ENCODE measurements at regions not wholly inside any gene's neighbourhood (a gene's known extent, or its start where the extent isn't known, plus 50 kb on each side); places are given as distances from the start of the nearest gene placed in this dataset.

- H3K4me3 Mint-ChIP-seq = no peak overlapping the region
- H3K27ac Mint-ChIP-seq = no peak overlapping the region
- H3K4me1 Mint-ChIP-seq = peaks cover 13% of the 10 kb centered on the region
- no peaks in the 10 kb centered on the region for H3K36me3 Mint-ChIP-seq
- peaks cover 21% of the 10 kb centered on the region for H3K27me3 Mint-ChIP-seq
- ATAC-seq = no peak
- no peaks in the 10 kb centered on the region for H3K9me3 Mint-ChIP-seq
Observed at GRCh38 chr2:128690431-128690830, 371.8 kb upstream of the HS6ST1 start.

- Mint-ChIP-seq H3K4me3 (no peak overlapping the region), H3K4me1 (peaks cover 13% of the 10 kb centered on the region), H3K27ac (no peak overlapping the region), H3K27me3 (peaks cover 26% of the 10 kb centered on the region), H3K36me3 (no peaks in the 10 kb centered on the region), H3K9me3 (no peaks in the 10 kb centered on the region)
- no peak for ATAC-seq
Observed at GRCh38 chr2:128690869-128691268, 372.2 kb upstream of the HS6ST1 start.

GRCh38 chr2:128691526-128691925, 372.9 kb upstream of the HS6ST1 start:
- Mint-ChIP-seq H3K4me3 (no peak overlapping the region), H3K4me1 (peaks cover 7% of the 10 kb centered on the region), H3K9me3 (no peaks in the 10 kb centered on the region), H3K27ac (no peak overlapping the region), H3K27me3 (peaks cover 32% of the 10 kb centered on the region), H3K36me3 (no peaks in the 10 kb centered on the region)
- ATAC-seq = no peak

- Mint-ChIP-seq H3K36me3 (no peaks in the 10 kb centered on the region), H3K27ac (no peak overlapping the region), H3K27me3 (peaks cover 42% of the 10 kb centered on the region), H3K4me1 (no peaks in the 10 kb centered on the region), H3K4me3 (no peak overlapping the region), H3K9me3 (peaks cover 3% of the 10 kb centered on the region)
- ATAC-seq = no peak
Observed at GRCh38 chr2:128692895-128693742, 374.5 kb upstream of the HS6ST1 start.

GRCh38 chr2:128693743-128694029, 375.0 kb upstream of the HS6ST1 start:
- Mint-ChIP-seq H3K36me3 (no peaks in the 10 kb centered on the region), H3K9me3 (peaks cover 3% of the 10 kb centered on the region), H3K4me3 (no peak overlapping the region), H3K27me3 (peaks cover 48% of the 10 kb centered on the region), H3K4me1 (no peaks in the 10 kb centered on the region), H3K27ac (no peak overlapping the region)
- ATAC-seq = no peak

GRCh38 chr2:128695646-128696220, 377.1 kb upstream of the HS6ST1 start:
- Mint-ChIP-seq H3K4me1 (no peaks in the 10 kb centered on the region), H3K27me3 (peaks cover 52% of the 10 kb centered on the region), H3K36me3 (no peaks in the 10 kb centered on the region), H3K4me3 (no peak overlapping the region), H3K9me3 (peaks cover 3% of the 10 kb centered on the region), H3K27ac (no peak overlapping the region)
- ATAC-seq = no peak

GRCh38 chr2:128696421-128696820, 377.8 kb upstream of the HS6ST1 start:
- peaks cover 3% of the 10 kb centered on the region for H3K9me3 Mint-ChIP-seq
- H3K27ac Mint-ChIP-seq = no peak overlapping the region
- peaks cover 52% of the 10 kb centered on the region for H3K27me3 Mint-ChIP-seq
- no peaks in the 10 kb centered on the region for H3K4me1 Mint-ChIP-seq
- no peaks in the 10 kb centered on the region for H3K36me3 Mint-ChIP-seq
- no peak for ATAC-seq
- H3K4me3 Mint-ChIP-seq = no peak overlapping the region

GRCh38 chr2:128701418-128701817, 382.8 kb upstream of the HS6ST1 start:
- H3K36me3 Mint-ChIP-seq = no peaks in the 10 kb centered on the region
- H3K9me3 Mint-ChIP-seq = peaks cover 9% of the 10 kb centered on the region
- H3K27ac Mint-ChIP-seq = no peak overlapping the region
- no peaks in the 10 kb centered on the region for H3K4me1 Mint-ChIP-seq
- H3K4me3 Mint-ChIP-seq = no peak overlapping the region
- ATAC-seq = no peak
- peaks cover 33% of the 10 kb centered on the region for H3K27me3 Mint-ChIP-seq

- no peaks in the 10 kb centered on the region for H3K4me1 Mint-ChIP-seq
- H3K36me3 Mint-ChIP-seq = no peaks in the 10 kb centered on the region
- no peak overlapping the region for H3K27ac Mint-ChIP-seq
- no peak for ATAC-seq
- H3K4me3 Mint-ChIP-seq = no peak overlapping the region
- H3K27me3 Mint-ChIP-seq = peaks cover 37% of the 10 kb centered on the region
- H3K9me3 Mint-ChIP-seq = peaks cover 9% of the 10 kb centered on the region
Observed at GRCh38 chr2:128702616-128703015, 383.9 kb upstream of the HS6ST1 start.

GRCh38 chr2:128708106-128708816, 389.6 kb upstream of the HS6ST1 start:
- H3K27me3 Mint-ChIP-seq = peaks cover 34% of the 10 kb centered on the region
- H3K4me3 Mint-ChIP-seq = no peak overlapping the region
- no peak overlapping the region for H3K27ac Mint-ChIP-seq
- peaks cover 19% of the 10 kb centered on the region for H3K36me3 Mint-ChIP-seq
- no peak for ATAC-seq
- no peaks in the 10 kb centered on the region for H3K4me1 Mint-ChIP-seq
- peaks cover 22% of the 10 kb centered on the region for H3K9me3 Mint-ChIP-seq

- peaks cover 44% of the 10 kb centered on the region for H3K27me3 Mint-ChIP-seq
- H3K27ac Mint-ChIP-seq = no peak overlapping the region
- no peak overlapping the region for H3K4me3 Mint-ChIP-seq
- peaks cover 19% of the 10 kb centered on the region for H3K36me3 Mint-ChIP-seq
- H3K4me1 Mint-ChIP-seq = no peaks in the 10 kb centered on the region
- no peak for ATAC-seq
- H3K9me3 Mint-ChIP-seq = peaks cover 18% of the 10 kb centered on the region
Observed at GRCh38 chr2:128710242-128710641, 391.6 kb upstream of the HS6ST1 start.

- H3K27me3 Mint-ChIP-seq = peaks cover 49% of the 10 kb centered on the region
- no peaks in the 10 kb centered on the region for H3K4me1 Mint-ChIP-seq
- no peak overlapping the region for H3K4me3 Mint-ChIP-seq
- peaks cover 19% of the 10 kb centered on the region for H3K36me3 Mint-ChIP-seq
- H3K27ac Mint-ChIP-seq = no peak overlapping the region
- ATAC-seq = no peak
- H3K9me3 Mint-ChIP-seq = peaks cover 18% of the 10 kb centered on the region
Observed at GRCh38 chr2:128710729-128711128, 392.1 kb upstream of the HS6ST1 start.

GRCh38 chr2:128714285-128714684, 395.6 kb upstream of the HS6ST1 start:
- H3K4me1 Mint-ChIP-seq = no peaks in the 10 kb centered on the region
- H3K4me3 Mint-ChIP-seq = no peak overlapping the region
- peaks cover 5% of the 10 kb centered on the region for H3K9me3 Mint-ChIP-seq
- H3K27me3 Mint-ChIP-seq = peaks cover 55% of the 10 kb centered on the region
- no peak overlapping the region for H3K27ac Mint-ChIP-seq
- peaks cover 7% of the 10 kb centered on the region for H3K36me3 Mint-ChIP-seq
- ATAC-seq = no peak

GRCh38 chr2:128714851-128715312, 396.2 kb upstream of the HS6ST1 start:
- Mint-ChIP-seq H3K27me3 (peaks cover 55% of the 10 kb centered on the region), H3K27ac (no peak overlapping the region), H3K36me3 (peaks cover under 1% of the 10 kb centered on the region), H3K4me3 (no peak overlapping the region), H3K4me1 (no peaks in the 10 kb centered on the region), H3K9me3 (no peaks in the 10 kb centered on the region)
- ATAC-seq = peak; percentile 31

- ATAC-seq = no peak
- no peak overlapping the region for H3K27ac Mint-ChIP-seq
- H3K4me3 Mint-ChIP-seq = no peak overlapping the region
- no peaks in the 10 kb centered on the region for H3K36me3 Mint-ChIP-seq
- no peaks in the 10 kb centered on the region for H3K9me3 Mint-ChIP-seq
- peaks cover 55% of the 10 kb centered on the region for H3K27me3 Mint-ChIP-seq
- H3K4me1 Mint-ChIP-seq = no peaks in the 10 kb centered on the region
Observed at GRCh38 chr2:128715360-128715759, 396.7 kb upstream of the HS6ST1 start.

- no peak for ATAC-seq
- Mint-ChIP-seq H3K4me1 (no peaks in the 10 kb centered on the region), H3K9me3 (no peaks in the 10 kb centered on the region), H3K27ac (no peak overlapping the region), H3K4me3 (no peak overlapping the region), H3K36me3 (no peaks in the 10 kb centered on the region), H3K27me3 (peaks cover 55% of the 10 kb centered on the region)
Observed at GRCh38 chr2:128716299-128716721, 397.6 kb upstream of the HS6ST1 start.

All from stimulated activated memory B cell treated with anti-CD40 and anti-IgM and Interleukin-4, amounts not matched to agents 10 μg/mL and 1 μg/mL and 100 μg/mL, for 72 hours (primary cell).